CD4-positive, alpha-beta T cell (primary cell): ENCODE measurements at regions not wholly inside any gene's neighbourhood (a gene's known extent, or its start where the extent isn't known, plus 50 kb on each side); places are given as distances from the start of the nearest gene placed in this dataset.

ENCODE experiments used
- ATAC-seq: fragments of 200-7000 bp; cut with Tn5 transposase; one replicate; pipeline ENCODE4 v1.10.0; 2022; ENCODE audit warnings: mild to moderate bottlenecking; ENCODE audit not compliant: poor library complexity
- CTCF ChIA-PET: fragments of 350-600 bp; sonication (Branson Sonifier 250); formaldehyde crosslinking; loops from one replicate; lab custom pipeline; 2021; ENCODE audit warnings: antibody characterized with exemption, inconsistent platforms; lab: Charles Lee
- POLR2A ChIA-PET: fragments of 350-600 bp; sonication (Branson Sonifier 250); formaldehyde crosslinking; loops from one replicate; lab custom pipeline; 2021; ENCODE audit warnings: antibody characterized with exemption, inconsistent platforms; lab: Charles Lee
- DNase-seq, 14 experiments: peaks; one replicate each; pipeline ENCODE4 v3.0.0-alpha.2; 2013 to 2020; ENCODE audit warnings: mixed read lengths in 2 of 14
- H3K27ac ChIP-seq, 2 donors: one replicate each; pipeline versions ENCODE4 v1.5.1 to v1.7.0; 2013; ENCODE audit warnings: low read length in 2 of 2, low read depth in 1 of 2, mild to moderate bottlenecking in 1 of 2
- H3K27me3 ChIP-seq, 2 experiments: 1 replicate in 1 of 2; 2 replicates in 1 of 2; pipeline versions ENCODE4 v1.6.1 to v1.7.0; 2013; ENCODE audit warnings: low read length in 2 of 2, control low read depth in 1 of 2, mild to moderate bottlenecking in 1 of 2, moderate library complexity in 1 of 2; ENCODE audit not compliant: insufficient read depth in 2 of 2, control insufficient read depth in 1 of 2
- H3K36me3 ChIP-seq: one replicate; pipeline ENCODE4 v1.6.1; 2013; ENCODE audit warnings: low read length, control low read depth; ENCODE audit not compliant: insufficient read depth
- H3K4me1 ChIP-seq: one replicate; pipeline ENCODE4 v1.6.1; 2013; ENCODE audit warnings: low read length, control low read depth; ENCODE audit not compliant: insufficient read depth
- H3K4me3 ChIP-seq: one replicate; pipeline ENCODE4 v1.5.1; 2013; ENCODE audit warnings: mild to moderate bottlenecking, low read length, moderate library complexity
- H3K9me3 ChIP-seq, 2 experiments: 1 replicate in 1 of 2; 2 replicates in 1 of 2; pipeline versions ENCODE4 v1.6.1 to v1.7.0; 2013; ENCODE audit warnings: low read length in 2 of 2, mild to moderate bottlenecking in 2 of 2, control low read depth in 1 of 2, moderate library complexity in 1 of 2; ENCODE audit not compliant: control insufficient read depth in 1 of 2, insufficient read depth in 1 of 2
- H3K27ac Mint-ChIP-seq: one replicate; pipeline ENCODE4 v1.8.0; 2020; ENCODE audit warnings: mixed read lengths
- H3K27me3 Mint-ChIP-seq: one replicate; pipeline ENCODE4 v1.8.0; 2021; ENCODE audit warnings: mixed read lengths
- H3K36me3 Mint-ChIP-seq: one replicate; pipeline ENCODE4 v1.8.0; 2021; ENCODE audit warnings: low read depth, mixed read lengths
- H3K4me1 Mint-ChIP-seq: one replicate; pipeline ENCODE4 v1.8.0; 2021; ENCODE audit warnings: low read depth, mixed read lengths
- H3K4me3 Mint-ChIP-seq: one replicate; pipeline ENCODE4 v1.8.0; 2020; ENCODE audit warnings: mild to moderate bottlenecking, mixed read lengths
- H3K9me3 Mint-ChIP-seq: one replicate; pipeline ENCODE4 v1.8.0; 2020; ENCODE audit warnings: mixed read lengths
- CTCF ChIP-seq: fragments of 200-600 bp; IDR thresholded peaks from one replicate; pipeline ENCODE4 v1.8.0; 2022; ENCODE audit warnings: antibody characterized with exemption, mild to moderate bottlenecking
- intact Hi-C, 2 experiments: fragments of 100-400 bp; cut with DNase I in 1 of 2; cut with micrococcal nuclease in 1 of 2; formaldehyde crosslinking; loops; one replicate each; pipeline versions ENCODE4 v1.15.1 to v1.9.0; 2023 to 2025; cut with DNase I, micrococcal nuclease

- no peaks in the 10 kb centered on the region for H3K36me3 ChIP-seq
- no peak for DNase-seq
- H3K27me3 Mint-ChIP-seq = no peaks in the 10 kb centered on the region
- ATAC-seq = no peak
- no peak overlapping the region for H3K4me3 ChIP-seq
- no peaks in the 10 kb centered on the region for H3K4me1 ChIP-seq
- H3K27me3 ChIP-seq = no peaks in the 10 kb centered on the region
- H3K27ac Mint-ChIP-seq = no peak overlapping the region
- no peak overlapping the region for H3K4me3 Mint-ChIP-seq
- no peak overlapping the region for H3K27ac ChIP-seq
- intact Hi-C loops = no loop called here
- peaks cover 0 to 13% of the 10 kb centered on the region in 2 experiments for H3K9me3 ChIP-seq
- no peaks in the 10 kb centered on the region for H3K36me3 Mint-ChIP-seq
- no peak for TF ChIP-seq CTCF
- H3K4me1 Mint-ChIP-seq = no peaks in the 10 kb centered on the region
- no peaks in the 10 kb centered on the region for H3K9me3 Mint-ChIP-seq
- CTCF ChIA-PET = interaction anchor here (1.0 kb wide), 1 partner anchor 16 kb away, joined by 3 read pairs; no protein-coding TSS in a partner anchor
- POLR2A ChIA-PET = no interaction called here
Measured at GRCh38 chr10:121369616-121370015, 228.6 kb downstream of the FGFR2 start.

- H3K27me3 ChIP-seq = no peaks in the 10 kb centered on the region
- ChIA-PET POLR2A (no interaction called here), CTCF (no interaction called here)
- TF ChIP-seq CTCF = no peak
- H3K27ac Mint-ChIP-seq = no peak overlapping the region
- H3K27me3 Mint-ChIP-seq = no peaks in the 10 kb centered on the region
- no peak overlapping the region for H3K4me3 Mint-ChIP-seq
- H3K36me3 Mint-ChIP-seq = no peaks in the 10 kb centered on the region
- intact Hi-C loops = no loop called here
- H3K27ac ChIP-seq = no peak overlapping the region
- ATAC-seq (no peak), DNase-seq (no peak)
- no peaks in the 10 kb centered on the region for H3K36me3 ChIP-seq
- H3K9me3 ChIP-seq = peaks cover 0 to 5% of the 10 kb centered on the region in 2 experiments
- H3K4me3 ChIP-seq = no peak overlapping the region
- H3K4me1 ChIP-seq = no peaks in the 10 kb centered on the region
- H3K9me3 Mint-ChIP-seq = no peaks in the 10 kb centered on the region
- H3K4me1 Mint-ChIP-seq = no peaks in the 10 kb centered on the region
Measured at GRCh38 chr10:121371836-121372235, 226.4 kb downstream of the FGFR2 start.

GRCh38 chr10:121373411-121373810, 224.8 kb downstream of the FGFR2 start:
- no peaks in the 10 kb centered on the region for H3K36me3 Mint-ChIP-seq
- H3K4me3 Mint-ChIP-seq = no peak overlapping the region
- DNase-seq (no peak), ATAC-seq (no peak)
- H3K4me3 ChIP-seq = no peak overlapping the region
- H3K4me1 ChIP-seq = no peaks in the 10 kb centered on the region
- no peaks in the 10 kb centered on the region for H3K9me3 Mint-ChIP-seq
- no peaks in the 10 kb centered on the region for H3K4me1 Mint-ChIP-seq
- no peaks in the 10 kb centered on the region for H3K27me3 ChIP-seq
- no peaks in the 10 kb centered on the region for H3K36me3 ChIP-seq
- ChIA-PET POLR2A (no interaction called here), CTCF (no interaction called here)
- H3K27ac Mint-ChIP-seq = no peak overlapping the region
- peaks cover 0 to 5% of the 10 kb centered on the region in 2 experiments for H3K9me3 ChIP-seq
- H3K27me3 Mint-ChIP-seq = no peaks in the 10 kb centered on the region
- TF ChIP-seq CTCF = no peak
- no peak overlapping the region for H3K27ac ChIP-seq
- intact Hi-C loops = no loop called here
